ENCODE measurements at regions not wholly inside any gene's neighbourhood (a gene's known extent, or its start where the extent isn't known, plus 50 kb on each side); places are given as distances from the start of the nearest gene placed in this dataset.
"Not testable (repeated sequence)": the region's sequence is repeated elsewhere in the genome, so short reads cannot be mapped to it uniquely, and the experiment has no call there.

GRCh38 chr15:57767481-57767880, 61.0 kb downstream of the POLR2M start:
- no peak for DNase-seq

- DNase-seq = no peak
These were observed 62.8 kb downstream of the POLR2M start for GRCh38 chr15:57769266-57769665.

- DNase-seq = no peak
These were observed 64.0 kb downstream of the POLR2M start for GRCh38 chr15:57770495-57770894.

DNA sequence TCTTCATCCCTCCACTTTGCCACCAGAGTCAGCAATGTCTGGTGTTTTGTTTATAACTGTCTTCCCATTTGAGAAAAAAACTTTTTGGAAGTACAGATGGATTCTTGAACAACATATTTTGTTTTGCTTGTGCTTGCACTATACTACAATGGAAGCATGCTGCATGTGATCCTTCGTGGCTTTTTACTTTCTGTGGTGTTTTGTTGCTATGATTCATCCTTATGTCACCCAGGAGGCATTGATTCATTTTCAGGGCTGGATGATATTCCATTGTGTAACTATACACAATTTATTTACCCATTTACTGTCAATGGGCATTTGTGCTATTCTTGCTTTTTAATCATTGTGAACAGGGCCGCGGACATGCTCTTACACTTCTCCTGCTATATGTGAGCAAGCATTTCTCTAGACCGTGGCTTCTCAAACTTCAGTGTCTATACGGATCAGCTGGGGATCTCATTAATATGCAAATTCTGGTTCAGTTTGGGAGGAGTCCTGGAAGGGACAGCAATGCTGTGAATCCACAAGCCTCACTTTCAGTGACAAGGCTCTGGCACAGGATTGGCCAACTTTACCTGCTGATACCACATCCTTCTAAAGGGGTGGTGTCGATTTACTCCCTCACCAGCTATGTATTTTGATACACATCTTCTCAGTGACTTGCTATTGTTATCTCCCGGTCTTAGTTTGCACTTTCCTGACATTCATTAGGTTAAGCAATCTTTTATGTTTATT, 65.9 kb downstream of the POLR2M start:
- no peak for DNase-seq

- no peak for DNase-seq
These were observed 66.5 kb downstream of the POLR2M start for GRCh38 chr15:57773051-57773450.

GRCh38 chr15:57777003-57777402, 70.5 kb downstream of the POLR2M start:
- no peak for DNase-seq

DNA sequence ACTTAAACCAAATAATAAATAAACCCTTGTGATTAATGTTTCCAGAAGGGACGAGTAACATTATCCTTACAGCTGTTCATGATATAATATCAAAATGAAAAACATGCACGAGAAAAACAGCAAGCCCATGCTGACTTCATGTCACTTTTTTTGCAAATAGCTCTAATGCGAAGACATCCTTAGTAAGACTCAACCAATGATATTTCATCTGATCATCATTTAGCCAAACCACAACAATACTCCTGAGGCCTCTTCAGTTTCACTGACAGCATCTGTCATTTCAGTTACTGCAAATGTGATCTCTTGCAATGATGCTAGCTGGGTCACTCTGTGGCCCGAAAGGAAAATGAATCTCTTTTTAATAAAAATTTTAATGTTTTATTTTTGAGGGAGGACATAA, 74.0 kb downstream of the POLR2M start:
- no peak for DNase-seq

- no peak for DNase-seq
These were observed 76.2 kb downstream of the POLR2M start for GRCh38 chr15:57782731-57783130.

GRCh38 chr15:57784081-57784511, 77.6 kb downstream of the POLR2M start:
- no peak for DNase-seq

GRCh38 chr15:57785039-57785438, 78.5 kb downstream of the POLR2M start:
- DNase-seq = no peak

DNA sequence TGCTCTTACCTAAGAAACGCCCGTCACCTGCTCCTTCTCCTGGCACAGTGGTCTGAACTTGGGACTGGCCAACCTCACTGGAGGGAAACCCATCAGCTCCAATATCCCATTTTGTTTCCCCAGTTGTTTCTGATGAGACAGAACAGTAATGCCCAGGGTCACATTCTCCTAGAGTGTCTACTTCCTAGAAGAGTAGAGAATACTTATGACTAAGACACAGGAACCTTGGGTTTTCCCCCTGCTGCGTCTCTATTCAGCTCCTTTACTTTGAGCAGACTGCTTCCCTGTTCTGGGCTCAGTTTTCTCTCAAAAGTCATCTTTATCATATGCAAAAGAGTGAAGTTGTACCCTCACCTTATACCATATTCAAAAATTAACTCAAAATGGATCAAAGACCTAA, 79.4 kb downstream of the POLR2M start:
- no peak for DNase-seq

DNA sequence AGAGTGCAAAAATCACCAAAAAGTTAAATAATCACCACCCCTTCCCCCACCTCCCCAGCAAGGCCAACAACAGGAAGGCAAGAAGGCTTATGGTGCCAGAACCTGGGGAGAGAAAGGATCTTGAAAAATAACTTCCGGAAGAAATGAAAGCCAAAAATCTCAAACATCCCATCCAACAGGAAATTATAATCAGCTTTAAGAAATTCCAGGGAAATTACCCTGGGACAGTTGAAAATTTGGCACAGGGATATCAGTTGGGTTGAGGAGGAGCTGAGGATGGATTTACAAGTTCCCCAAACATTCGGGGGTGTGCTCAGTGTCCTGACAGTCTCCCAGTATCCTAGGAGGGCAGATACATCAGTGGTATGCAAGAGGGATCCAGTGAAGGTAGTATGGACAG, 82.7 kb downstream of the POLR2M start:
- no peak for DNase-seq

DNA sequence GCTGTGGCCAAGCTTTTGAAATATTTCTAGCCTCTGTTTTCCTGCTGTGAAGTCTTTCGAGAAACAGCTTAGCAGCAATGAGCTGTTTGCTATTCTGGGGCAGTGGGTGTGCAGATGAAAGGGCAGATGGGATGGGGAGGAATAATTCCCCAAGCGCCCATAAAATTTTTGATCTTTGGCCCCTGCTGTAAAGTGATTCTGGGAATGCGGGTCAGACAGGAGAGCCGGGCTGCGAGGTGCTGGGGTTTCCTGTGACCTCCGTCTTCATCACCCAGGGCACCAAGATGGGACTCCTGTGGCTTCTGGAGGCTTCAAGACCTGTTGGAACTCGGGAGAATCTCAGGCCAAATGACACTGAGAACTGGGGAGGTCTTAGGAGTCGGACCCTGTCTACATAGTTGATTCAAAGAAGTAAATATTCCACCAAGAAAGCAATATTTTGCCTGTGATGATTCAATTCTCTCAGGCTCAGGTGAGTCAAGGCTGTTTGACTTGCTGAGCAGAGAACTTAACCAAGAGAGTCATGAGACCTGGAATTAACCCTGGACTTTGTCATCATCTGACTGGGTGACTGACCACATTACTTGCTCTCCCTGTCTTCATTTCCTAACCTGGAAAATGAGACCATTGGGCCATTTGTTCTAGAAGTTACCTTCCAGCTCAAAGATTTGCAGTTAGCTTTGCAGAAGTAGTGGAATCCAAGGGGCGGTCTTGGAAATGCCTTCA, 86.4 kb downstream of the POLR2M start:
- no peak for DNase-seq

DNA sequence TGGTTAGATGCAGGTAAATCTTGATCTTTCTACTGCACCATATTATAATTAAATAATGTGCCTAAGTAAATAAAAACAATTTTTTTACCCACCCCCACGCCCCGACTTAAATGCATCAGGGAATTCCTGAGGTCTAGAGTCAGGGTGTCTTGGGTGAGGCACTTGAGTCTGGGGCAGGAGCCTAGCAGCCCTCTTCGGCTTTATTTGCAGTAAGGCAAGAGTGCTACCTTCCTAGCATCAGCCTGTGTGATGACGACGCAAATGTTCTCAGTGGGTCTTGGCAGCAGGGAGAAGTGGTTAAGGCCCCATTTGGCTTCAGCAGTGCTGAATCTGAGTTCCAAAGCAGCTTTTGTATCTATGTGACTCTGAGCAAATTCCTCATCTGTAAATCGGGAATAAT, 88.7 kb downstream of the POLR2M start:
- no peak for DNase-seq

DNA sequence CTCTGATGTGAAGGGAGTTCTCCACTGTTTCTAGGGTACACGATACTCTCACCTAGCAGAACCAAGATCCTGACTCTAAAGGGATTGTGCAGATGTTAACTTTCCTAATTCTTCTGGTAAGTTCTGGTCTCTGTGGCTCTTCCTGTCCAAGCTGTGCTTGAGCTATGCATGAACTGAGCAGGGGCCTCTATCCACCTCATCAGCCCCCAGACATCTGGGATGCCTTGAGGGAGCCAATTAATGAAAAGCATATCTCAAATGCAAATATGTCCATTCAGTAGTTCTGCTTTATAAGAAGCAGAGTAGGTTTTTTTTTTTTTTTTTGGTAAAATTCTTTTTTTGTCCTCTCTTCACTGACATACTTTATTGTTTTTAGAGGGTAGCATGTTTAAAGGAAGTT, 89.6 kb downstream of the POLR2M start:
- no peak for DNase-seq

DNA sequence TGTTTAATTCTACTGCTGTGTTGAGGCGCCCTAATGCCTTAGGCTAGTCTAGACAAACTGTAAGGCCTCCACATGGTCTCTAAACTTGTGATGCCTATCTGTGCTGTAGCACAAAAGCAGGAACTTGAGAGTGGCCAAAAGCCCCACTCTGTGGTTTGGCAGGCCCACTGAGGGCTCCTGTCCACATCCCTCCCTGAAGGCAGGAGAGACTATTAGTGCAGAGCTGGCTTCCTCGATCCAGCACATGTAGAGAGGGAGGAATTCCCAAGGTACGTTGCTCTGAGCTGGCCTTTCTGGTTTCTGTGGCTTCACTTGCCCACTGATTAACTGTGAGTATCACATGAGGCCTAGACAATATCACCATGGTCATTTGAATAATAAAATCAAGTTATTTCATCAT, 90.6 kb downstream of the POLR2M start:
- DNase-seq = no peak

DNA sequence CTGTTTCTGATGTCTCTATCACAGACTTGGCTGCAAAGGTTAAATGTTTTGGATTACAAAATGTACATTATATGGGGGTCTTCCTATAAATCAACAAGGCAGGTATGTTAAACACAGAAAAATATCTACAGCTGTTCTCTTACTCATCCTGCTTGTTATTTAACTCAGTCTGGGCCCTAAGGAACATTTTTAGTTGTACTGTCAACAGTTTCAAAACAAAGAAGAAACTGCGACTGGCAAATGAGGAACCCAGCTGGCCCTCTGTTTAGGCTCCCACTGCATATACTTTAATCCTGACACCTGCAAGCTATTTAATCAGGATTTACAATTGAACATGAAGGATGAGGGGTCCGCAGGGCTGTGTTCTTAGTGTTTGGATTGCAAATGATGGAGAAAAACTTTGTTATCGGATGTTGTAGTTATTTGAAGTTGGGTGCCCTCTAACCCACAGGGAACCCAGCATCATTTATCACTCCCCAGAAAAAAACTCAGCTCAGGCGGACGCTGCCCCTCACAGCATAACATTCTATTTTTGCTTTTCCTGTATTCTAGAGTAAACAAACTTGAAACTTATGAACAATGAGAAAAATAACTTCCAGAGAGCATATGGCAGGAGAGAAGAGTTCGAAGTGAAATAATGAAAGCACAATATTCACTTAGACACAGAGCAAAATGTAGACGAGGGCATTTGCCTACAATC, 91.2 kb downstream of the POLR2M start:
- no peak for DNase-seq

- DNase-seq = no peak
These were observed 99.5 kb downstream of the POLR2M start for GRCh38 chr15:57806003-57806402.

- DNase-seq = not testable (repeated sequence)
These were observed 102.8 kb downstream of the POLR2M start for GRCh38 chr15:57809285-57809684.

- no peak for DNase-seq
These were observed 110.1 kb downstream of the POLR2M start for GRCh38 chr15:57816599-57816998.

GRCh38 chr15:57819646-57820045, 113.1 kb downstream of the POLR2M start:
- DNase-seq = no peak

GRCh38 chr15:57820119-57820518, 113.6 kb downstream of the POLR2M start:
- DNase-seq = no peak

- no peak for DNase-seq
These were observed 115.3 kb downstream of the POLR2M start for GRCh38 chr15:57821826-57822225.
